GM18951 (cell line): ENCODE measurements at regions not wholly inside any gene's neighbourhood (a gene's known extent, or its start where the extent isn't known, plus 50 kb on each side); places are given as distances from the start of the nearest gene placed in this dataset.
"Not testable (repeated sequence)": the region's sequence is repeated elsewhere in the genome, so short reads cannot be mapped to it uniquely, and the experiment has no call there.

ENCODE experiments used
- POLR2A ChIP-seq: IDR thresholded peaks from 4 replicates; pipeline ENCODE4 v1.6.1; 2011; ENCODE audit warnings: mild to moderate bottlenecking; ENCODE audit not compliant: insufficient read length, insufficient read depth; ENCODE audit errors: extremely low read depth
- in situ Hi-C: fragments of 300-500 bp; cut with MboI; formaldehyde crosslinking; loops from one replicate; pipeline ENCODE4 v1.12.0; 2022; ENCODE audit warnings: low sequenced_read_pairs, mixed read lengths, inconsistent platforms; ENCODE audit not compliant: unreplicated experiment

DNA sequence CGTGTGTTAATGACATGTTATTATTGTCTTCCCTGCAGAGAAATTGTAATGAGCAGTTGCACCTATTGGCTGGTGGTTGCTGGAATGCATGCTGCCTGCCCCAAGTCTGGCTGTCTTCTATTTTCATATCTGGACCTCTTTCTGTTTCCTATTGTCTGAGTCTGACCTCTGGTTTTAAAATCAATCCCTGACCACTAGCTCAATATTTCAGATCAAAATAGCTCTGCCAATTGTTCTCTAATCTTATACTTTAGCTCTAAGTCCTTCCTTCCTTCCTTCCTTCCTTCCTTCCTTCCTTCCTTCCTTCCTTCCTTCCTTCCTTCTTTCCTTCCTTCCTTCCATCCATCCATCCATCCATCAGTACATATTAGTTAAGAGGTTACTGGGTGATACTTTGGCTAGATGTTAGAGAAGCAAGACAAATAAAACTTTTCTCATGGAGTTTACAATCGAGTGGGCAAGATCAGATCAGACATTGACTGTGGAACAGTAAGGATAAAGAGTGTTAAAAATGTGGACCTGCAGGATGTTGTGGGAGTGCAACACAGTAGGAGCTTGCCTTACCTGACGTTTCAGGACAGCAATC is 417.1 kb downstream of the SOCS6 start:
- in situ Hi-C loops, result no loop called here
- TF ChIP-seq POLR2A, result no peak

DNA sequence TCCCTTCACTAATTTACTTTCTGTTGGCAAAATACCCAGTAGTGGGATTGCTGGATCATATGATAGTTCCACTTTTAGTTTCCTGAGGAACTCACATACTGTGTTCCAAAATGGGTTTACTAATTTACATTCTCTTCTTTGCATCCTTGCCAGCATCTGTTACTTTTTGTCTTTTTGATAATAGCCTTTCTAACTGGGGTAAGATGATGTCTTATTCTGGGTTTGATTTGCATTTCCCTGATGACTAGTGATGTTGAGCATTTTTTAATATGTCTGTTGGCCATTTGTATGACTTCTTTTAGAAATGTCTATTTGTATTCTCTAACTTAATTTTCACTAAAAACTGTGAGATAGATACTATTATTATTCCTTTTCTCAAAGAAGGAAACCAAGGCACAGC is 411.7 kb downstream of the SOCS6 start:
- in situ Hi-C loops, result no loop called here
- TF ChIP-seq POLR2A, result no peak

GRCh38 chr18:70698574-70698973 is 409.7 kb downstream of the SOCS6 start:
- in situ Hi-C loops, result no loop called here
- no peak for TF ChIP-seq POLR2A

DNA sequence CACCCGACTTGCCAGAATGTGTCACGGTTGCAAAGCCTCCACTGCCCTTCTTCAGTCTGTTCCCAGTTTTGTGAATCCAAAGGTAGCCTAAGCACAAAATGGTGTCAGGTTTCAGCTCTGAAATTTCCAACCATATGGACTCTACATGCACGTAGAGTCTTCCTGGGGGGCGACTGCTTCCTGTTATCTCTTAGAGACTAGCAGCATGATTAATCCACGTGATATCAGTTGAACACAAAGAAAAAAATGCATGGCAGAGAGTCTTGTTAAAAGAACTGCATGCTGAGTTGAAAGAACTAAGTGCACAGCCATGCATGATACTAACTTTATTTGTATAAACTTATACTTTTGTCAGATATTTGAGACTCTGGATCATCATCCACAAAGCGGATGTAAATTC is 404.4 kb downstream of the SOCS6 start:
- no peak for TF ChIP-seq POLR2A
- in situ Hi-C loops, result no loop called here

GRCh38 chr18:70689765-70690164 is 400.9 kb downstream of the SOCS6 start:
- in situ Hi-C loops, result not testable (repeated sequence)

GRCh38 chr18:70688286-70688685 is 399.4 kb downstream of the SOCS6 start:
- TF ChIP-seq POLR2A, result no peak
- in situ Hi-C loops, result no loop called here

DNA sequence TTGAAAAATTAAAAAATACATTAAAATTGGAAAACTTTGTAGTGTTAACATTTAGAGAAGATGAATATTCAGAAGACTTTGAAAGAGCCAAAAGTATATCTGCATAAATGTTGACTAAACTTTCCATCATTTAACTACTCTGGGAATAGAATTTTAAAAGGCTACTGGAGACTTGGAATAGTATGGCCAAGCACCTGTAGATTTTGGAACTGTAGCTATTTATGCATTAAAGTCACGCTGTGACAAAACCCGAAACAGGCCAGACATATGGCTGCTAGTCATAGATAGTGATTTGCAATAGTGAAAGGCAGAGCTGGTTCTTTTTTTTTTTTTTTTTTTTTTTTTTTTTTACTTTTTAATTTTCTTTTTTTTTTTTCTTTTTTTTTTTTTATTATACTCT is 396.0 kb downstream of the SOCS6 start:
- in situ Hi-C loops, result no loop called here
- no peak for TF ChIP-seq POLR2A

DNA sequence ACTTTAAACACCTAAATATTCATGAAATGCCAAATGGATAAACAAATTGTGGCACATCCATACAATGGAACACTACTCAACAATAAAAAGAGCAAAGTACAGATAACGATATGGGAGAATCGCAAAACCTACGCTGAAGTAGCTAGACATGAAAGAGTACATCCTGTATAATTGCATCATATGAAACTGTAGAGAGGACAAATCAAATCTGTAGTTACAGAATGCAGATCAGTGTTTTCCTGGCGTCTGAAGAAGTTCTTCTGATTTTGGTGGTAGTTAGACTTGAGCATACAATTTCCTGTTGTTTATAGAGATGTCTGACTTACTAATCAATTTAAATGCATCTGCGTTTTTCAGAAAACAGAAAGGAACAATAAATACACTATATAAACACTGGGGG is 394.4 kb downstream of the SOCS6 start:
- in situ Hi-C loops, result no loop called here

DNA sequence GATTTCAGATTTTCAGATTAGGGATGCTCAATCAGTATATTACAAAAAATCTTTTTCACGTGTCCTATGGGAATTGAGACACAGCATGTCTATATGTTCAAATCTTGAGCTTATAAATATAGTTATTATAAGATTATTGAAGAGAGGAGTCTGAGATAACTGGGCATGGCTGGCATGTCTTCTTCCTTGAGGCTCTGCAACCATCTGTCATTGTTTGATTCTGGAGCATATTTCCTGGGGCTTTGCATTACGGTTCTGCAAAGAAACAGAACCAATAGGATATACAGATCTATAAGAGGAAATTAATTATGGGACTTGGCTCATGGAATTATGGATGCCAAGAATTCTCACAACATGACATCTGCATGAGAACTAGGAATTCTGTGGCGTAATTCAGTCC is 386.1 kb downstream of the SOCS6 start:
- TF ChIP-seq POLR2A, result no peak
- in situ Hi-C loops, result no loop called here

More for the DNA sequence above, 394.4 kb downstream of the SOCS6 start:
- TF ChIP-seq POLR2A, result no peak

DNA sequence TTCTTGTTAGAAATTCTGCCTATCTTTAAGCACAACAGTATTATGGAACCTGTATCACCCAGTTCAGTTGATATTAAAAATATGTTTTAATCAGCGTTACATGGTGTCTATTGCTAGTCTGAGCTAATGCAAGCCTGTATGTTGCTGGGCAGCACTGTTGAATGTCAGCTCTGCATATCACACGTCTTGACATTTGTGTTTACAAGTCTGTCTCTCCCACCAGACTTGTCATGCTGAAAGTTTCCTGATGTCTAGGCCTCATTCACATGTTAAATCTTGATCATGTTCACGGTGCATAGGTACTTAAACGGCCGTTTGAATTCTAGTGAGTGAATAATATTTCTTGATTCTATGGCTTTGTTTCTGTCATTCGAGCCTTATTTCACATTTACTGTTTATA is 385.0 kb downstream of the SOCS6 start:
- TF ChIP-seq POLR2A, result no peak
- in situ Hi-C loops, result no loop called here

- in situ Hi-C loops, result no loop called here
- TF ChIP-seq POLR2A, result no peak
These were observed 383.7 kb downstream of the SOCS6 start for GRCh38 chr18:70672581-70672980.

- no peak for TF ChIP-seq POLR2A
- in situ Hi-C loops, result no loop called here
These were observed 383.2 kb downstream of the SOCS6 start for GRCh38 chr18:70671889-70672565.

DNA sequence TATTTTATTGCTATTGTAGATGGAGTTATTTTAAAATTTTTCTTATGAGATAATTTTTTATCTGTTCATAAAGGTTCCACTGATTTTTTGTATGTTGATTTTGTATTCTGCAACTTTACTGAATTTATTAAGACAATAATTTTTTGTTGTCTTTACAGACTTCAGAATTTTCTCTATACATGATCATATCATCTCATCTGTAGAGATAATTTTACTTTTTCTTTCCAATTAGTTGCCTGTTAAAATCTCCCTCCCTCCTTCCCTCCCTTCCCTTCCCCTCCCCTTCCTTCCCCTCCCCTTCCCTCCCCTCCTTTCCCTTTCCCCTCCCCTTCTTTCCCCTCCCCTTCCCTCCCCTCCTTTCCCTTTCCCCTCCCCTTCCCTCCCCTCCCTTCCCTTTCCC is 378.1 kb downstream of the SOCS6 start:
- no peak for TF ChIP-seq POLR2A

GRCh38 chr18:70663141-70663540 is 374.3 kb downstream of the SOCS6 start:
- no peak for TF ChIP-seq POLR2A
- in situ Hi-C loops, result no loop called here

More for the DNA sequence above, 378.1 kb downstream of the SOCS6 start:
- in situ Hi-C loops, result no loop called here
